SK-N-SH (cell line): ENCODE measurements at regions not wholly inside any gene's neighbourhood (a gene's known extent, or its start where the extent isn't known, plus 50 kb on each side); places are given as distances from the start of the nearest gene placed in this dataset.

Source experiments
- CTCF ChIP-seq: fragments of 200-600 bp; sonication (generic); IDR thresholded peaks from 2 replicates; pipeline ENCODE4 v1.6.1; 2017; ENCODE audit warnings: antibody characterized with exemption, mild to moderate bottlenecking, moderate library complexity
- FOXJ3 ChIP-seq: sonication (generic); formaldehyde crosslinking; IDR thresholded peaks from 2 replicates; pipeline ENCODE4 v1.5.1; 2020; ENCODE audit warnings: mild to moderate bottlenecking, missing genetic modification reagents

- TF ChIP-seq CTCF (no peak), FOXJ3 (CRISPR knock-in tag) (no peak)
Measured at GRCh38 chr5:118696076-118696475, 292.3 kb downstream of the DTWD2 start.
